ENCODE measurements at regions not wholly inside any gene's neighbourhood (a gene's known extent, or its start where the extent isn't known, plus 50 kb on each side); places are given as distances from the start of the nearest gene placed in this dataset.

- TF ChIP-seq, protein P1, sequence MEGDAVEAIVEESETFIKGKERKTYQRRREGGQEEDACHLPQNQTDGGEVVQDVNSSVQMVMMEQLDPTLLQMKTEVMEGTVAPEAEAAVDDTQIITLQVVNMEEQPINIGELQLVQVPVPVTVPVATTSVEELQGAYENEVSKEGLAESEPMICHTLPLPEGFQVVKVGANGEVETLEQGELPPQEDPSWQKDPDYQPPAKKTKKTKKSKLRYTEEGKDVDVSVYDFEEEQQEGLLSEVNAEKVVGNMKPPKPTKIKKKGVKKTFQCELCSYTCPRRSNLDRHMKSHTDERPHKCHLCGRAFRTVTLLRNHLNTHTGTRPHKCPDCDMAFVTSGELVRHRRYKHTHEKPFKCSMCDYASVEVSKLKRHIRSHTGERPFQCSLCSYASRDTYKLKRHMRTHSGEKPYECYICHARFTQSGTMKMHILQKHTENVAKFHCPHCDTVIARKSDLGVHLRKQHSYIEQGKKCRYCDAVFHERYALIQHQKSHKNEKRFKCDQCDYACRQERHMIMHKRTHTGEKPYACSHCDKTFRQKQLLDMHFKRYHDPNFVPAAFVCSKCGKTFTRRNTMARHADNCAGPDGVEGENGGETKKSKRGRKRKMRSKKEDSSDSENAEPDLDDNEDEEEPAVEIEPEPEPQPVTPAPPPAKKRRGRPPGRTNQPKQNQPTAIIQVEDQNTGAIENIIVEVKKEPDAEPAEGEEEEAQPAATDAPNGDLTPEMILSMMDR (IDR thresholded peaks at IDR 0.05): no peak
- no peak for TF ChIP-seq POLR2A (IDR thresholded peaks at IDR 0.05)
Observed at GRCh38 chr1:162973381-162973795, 95.8 kb upstream of the RGS4 start.

All from right lobe of liver (tissue), 4 donors.